22Rv1 (cell line): ENCODE measurements at regions not wholly inside any gene's neighbourhood (a gene's known extent, or its start where the extent isn't known, plus 50 kb on each side); places are given as distances from the start of the nearest gene placed in this dataset.

ENCODE experiments used
- ZFX ChIP-seq: fragments of 450-650 bp; IDR thresholded peaks from 2 replicates; pipeline ENCODE4 v1.6.1; 2017; ENCODE audit warnings: antibody characterized with exemption, borderline replicate concordance
- TF ChIP-seq, protein P1 (sequence below): fragments of 450-650 bp; IDR thresholded peaks from 2 replicates; pipeline ENCODE4 v1.5.1; 2017; ENCODE audit warnings: mild to moderate bottlenecking

- TF ChIP-seq, protein P1, sequence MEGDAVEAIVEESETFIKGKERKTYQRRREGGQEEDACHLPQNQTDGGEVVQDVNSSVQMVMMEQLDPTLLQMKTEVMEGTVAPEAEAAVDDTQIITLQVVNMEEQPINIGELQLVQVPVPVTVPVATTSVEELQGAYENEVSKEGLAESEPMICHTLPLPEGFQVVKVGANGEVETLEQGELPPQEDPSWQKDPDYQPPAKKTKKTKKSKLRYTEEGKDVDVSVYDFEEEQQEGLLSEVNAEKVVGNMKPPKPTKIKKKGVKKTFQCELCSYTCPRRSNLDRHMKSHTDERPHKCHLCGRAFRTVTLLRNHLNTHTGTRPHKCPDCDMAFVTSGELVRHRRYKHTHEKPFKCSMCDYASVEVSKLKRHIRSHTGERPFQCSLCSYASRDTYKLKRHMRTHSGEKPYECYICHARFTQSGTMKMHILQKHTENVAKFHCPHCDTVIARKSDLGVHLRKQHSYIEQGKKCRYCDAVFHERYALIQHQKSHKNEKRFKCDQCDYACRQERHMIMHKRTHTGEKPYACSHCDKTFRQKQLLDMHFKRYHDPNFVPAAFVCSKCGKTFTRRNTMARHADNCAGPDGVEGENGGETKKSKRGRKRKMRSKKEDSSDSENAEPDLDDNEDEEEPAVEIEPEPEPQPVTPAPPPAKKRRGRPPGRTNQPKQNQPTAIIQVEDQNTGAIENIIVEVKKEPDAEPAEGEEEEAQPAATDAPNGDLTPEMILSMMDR, result no peak
- TF ChIP-seq ZFX, result no peak
These were observed 164.5 kb downstream of the IRS1 start for GRCh38 chr2:226634943-226635604.
